COLO668 (cell line): ENCODE measurements at regions not wholly inside any gene's neighbourhood (a gene's known extent, or its start where the extent isn't known, plus 50 kb on each side); places are given as distances from the start of the nearest gene placed in this dataset.
"Not testable (repeated sequence)": the region's sequence is repeated elsewhere in the genome, so short reads cannot be mapped to it uniquely, and the experiment has no call there.

ENCODE experiments used
- DNase-seq: peaks from one replicate; lab custom pipeline; 2025; ENCODE audit not compliant: unreplicated experiment; lab: John Stamatoyannopoulos, UW

GRCh38 chr2:3115301-3116042 lies 262.1 kb downstream of the EIPR1 start:
- no peak for DNase-seq

GRCh38 chr2:3114406-3115185 lies 263.0 kb downstream of the EIPR1 start:
- DNase-seq = no peak

- no peak for DNase-seq
Observed at GRCh38 chr2:3113769-3114168, 263.8 kb downstream of the EIPR1 start.

- no peak for DNase-seq
Observed at GRCh38 chr2:3113122-3113521, 264.5 kb downstream of the EIPR1 start.

GRCh38 chr2:3112553-3112952 lies 265.1 kb downstream of the EIPR1 start:
- DNase-seq = no peak

GRCh38 chr2:3112131-3112530 lies 265.5 kb downstream of the EIPR1 start:
- DNase-seq = no peak

- DNase-seq = no peak
Observed at GRCh38 chr2:3110994-3111666, 266.5 kb downstream of the EIPR1 start.

GRCh38 chr2:3110555-3110954 lies 267.1 kb downstream of the EIPR1 start:
- DNase-seq = no peak

GRCh38 chr2:3108710-3109702 lies 268.6 kb downstream of the EIPR1 start:
- no peak for DNase-seq

GRCh38 chr2:3108105-3108504 lies 269.5 kb downstream of the EIPR1 start:
- DNase-seq = no peak

- no peak for DNase-seq
Observed at GRCh38 chr2:3107567-3107966, 270.1 kb downstream of the EIPR1 start.

GRCh38 chr2:3105814-3106569 lies 271.6 kb downstream of the EIPR1 start:
- no peak for DNase-seq

GRCh38 chr2:3104958-3105813 lies 272.4 kb downstream of the EIPR1 start:
- DNase-seq = not testable (repeated sequence)

GRCh38 chr2:3104261-3104660 lies 273.4 kb downstream of the EIPR1 start:
- DNase-seq = no peak

GRCh38 chr2:3102922-3103569 lies 274.6 kb downstream of the EIPR1 start:
- DNase-seq = no peak

- no peak for DNase-seq
Observed at GRCh38 chr2:3102081-3102921, 275.3 kb downstream of the EIPR1 start.
